Calu3 (cell line): ENCODE measurements at regions not wholly inside any gene's neighbourhood (a gene's known extent, or its start where the extent isn't known, plus 50 kb on each side); places are given as distances from the start of the nearest gene placed in this dataset.

Experiments
- BruUV-seq: library from RNA; stranded (reverse); fragments of 400-500 nt; replicated peaks from 2 replicates; lab custom pipeline; 2021; lab: Mats Ljungman, UMichigan
- CTCF ChIA-PET: fragments of 300-600 bp; sonication (Branson Sonifier 250); formaldehyde crosslinking; loops from one replicate; lab custom pipeline; 2022; ENCODE audit warnings: antibody characterized with exemption; lab: Charles Lee
- DNase-seq: peaks from one replicate; pipeline ENCODE4 v3.0.0; 2022
- H3K27ac Mint-ChIP-seq: one replicate; pipeline ENCODE4 v1.8.0; 2022; ENCODE audit warnings: mixed read lengths; ENCODE audit not compliant: unreplicated experiment
- H3K27me3 Mint-ChIP-seq: one replicate; pipeline ENCODE4 v1.8.0; 2022; ENCODE audit warnings: mixed read lengths; ENCODE audit not compliant: unreplicated experiment
- H3K36me3 Mint-ChIP-seq: one replicate; pipeline ENCODE4 v1.8.0; 2022; ENCODE audit warnings: mild to moderate bottlenecking, moderate library complexity, mixed read lengths; ENCODE audit not compliant: insufficient read depth, unreplicated experiment
- H3K4me1 Mint-ChIP-seq: one replicate; pipeline ENCODE4 v1.8.0; 2022; ENCODE audit warnings: mild to moderate bottlenecking, low read depth, mixed read lengths; ENCODE audit not compliant: unreplicated experiment
- H3K4me3 Mint-ChIP-seq: one replicate; pipeline ENCODE4 v1.8.0; 2022; ENCODE audit warnings: mild to moderate bottlenecking, low read depth, moderate library complexity, mixed read lengths; ENCODE audit not compliant: unreplicated experiment
- H3K9me3 Mint-ChIP-seq: one replicate; pipeline ENCODE4 v1.8.0; 2022; ENCODE audit warnings: low read depth, mixed read lengths; ENCODE audit not compliant: unreplicated experiment
- CTCF ChIP-seq: fragments of 200-600 bp; IDR thresholded peaks from one replicate; pipeline ENCODE4 v1.8.0; 2022; ENCODE audit warnings: antibody characterized with exemption; ENCODE audit not compliant: unreplicated experiment
- intact Hi-C: fragments of 100-400 bp; cut with micrococcal nuclease; formaldehyde crosslinking; loops from one replicate; pipeline ENCODE4 v1.10.0; 2022; ENCODE audit not compliant: unreplicated experiment

- no peaks in the 10 kb centered on the region for H3K36me3 Mint-ChIP-seq
- no peak for TF ChIP-seq CTCF
- no peak for DNase-seq
- H3K27me3 Mint-ChIP-seq = no peaks in the 10 kb centered on the region
- BruUV-seq = no TSS peak
- CTCF ChIA-PET = no interaction called here
- no peaks in the 10 kb centered on the region for H3K4me1 Mint-ChIP-seq
- H3K9me3 Mint-ChIP-seq = no peaks in the 10 kb centered on the region
- no peak overlapping the region for H3K27ac Mint-ChIP-seq
- H3K4me3 Mint-ChIP-seq = no peak overlapping the region
- intact Hi-C loops = no loop called here
Observed at GRCh38 chr7:83289419-83289993, 126.8 kb upstream of the PCLO start.

GRCh38 chr7:83280671-83281070 is 118.0 kb upstream of the PCLO start:
- Mint-ChIP-seq H3K36me3 (no peaks in the 10 kb centered on the region), H3K4me1 (no peaks in the 10 kb centered on the region), H3K27me3 (no peaks in the 10 kb centered on the region), H3K27ac (no peak overlapping the region), H3K4me3 (no peak overlapping the region), H3K9me3 (no peaks in the 10 kb centered on the region)
- CTCF ChIA-PET = no interaction called here
- intact Hi-C loops = no loop called here
- no TSS peak for BruUV-seq
- TF ChIP-seq CTCF = no peak
- DNase-seq = no peak

- CTCF ChIA-PET = interaction anchor here (0.6 kb wide), 1 partner anchor 458 kb away, joined by 3 read pairs; no protein-coding TSS in a partner anchor
- intact Hi-C loops = no loop called here
- TF ChIP-seq CTCF = no peak
Observed at GRCh38 chr7:83276250-83276649, 113.6 kb upstream of the PCLO start.

DNA sequence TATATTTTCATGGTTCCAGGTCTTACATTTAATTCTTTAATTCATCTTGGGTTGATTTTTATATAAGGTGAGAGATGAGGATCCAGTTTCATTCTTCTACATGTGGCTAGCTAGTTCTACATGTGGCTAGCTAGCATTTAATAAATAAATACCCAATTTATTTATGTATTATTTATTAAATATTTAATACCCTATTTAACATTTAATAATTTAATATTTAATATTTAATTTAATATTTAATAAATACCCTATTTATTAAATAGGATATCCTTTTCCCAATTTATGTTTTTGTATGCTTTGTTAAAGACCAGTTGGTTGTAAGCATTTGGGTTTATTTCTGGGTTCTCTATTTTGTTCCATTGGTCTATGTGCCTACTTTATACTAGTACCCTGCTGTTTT is 111.0 kb upstream of the PCLO start:
- no peak overlapping the region for H3K27ac Mint-ChIP-seq
- no peak for TF ChIP-seq CTCF
- no peaks in the 10 kb centered on the region for H3K9me3 Mint-ChIP-seq
- H3K27me3 Mint-ChIP-seq = no peaks in the 10 kb centered on the region
- intact Hi-C loops = no loop called here
- DNase-seq = no peak
- peaks cover 18% of the 10 kb centered on the region for H3K4me1 Mint-ChIP-seq
- H3K36me3 Mint-ChIP-seq = no peaks in the 10 kb centered on the region
- CTCF ChIA-PET = no interaction called here
- no TSS peak for BruUV-seq
- no peak overlapping the region for H3K4me3 Mint-ChIP-seq

More at GRCh38 chr7:83276250-83276649, 113.6 kb upstream of the PCLO start:
- Mint-ChIP-seq H3K27ac (no peak overlapping the region), H3K4me1 (peaks cover 4% of the 10 kb centered on the region), H3K27me3 (no peaks in the 10 kb centered on the region), H3K9me3 (no peaks in the 10 kb centered on the region), H3K4me3 (no peak overlapping the region), H3K36me3 (no peaks in the 10 kb centered on the region)
- BruUV-seq = no TSS peak
- DNase-seq = no peak
